ENCODE measurements at regions not wholly inside any gene's neighbourhood (a gene's known extent, or its start where the extent isn't known, plus 50 kb on each side); places are given as distances from the start of the nearest gene placed in this dataset.
A peak's percentile ranks its signal among the peaks of the same experiment; 100 is the strongest.

- H3K27ac Mint-ChIP-seq (ENCODE audit: unreplicated experiment): no peak overlapping the region
- H3K9me3 Mint-ChIP-seq (ENCODE audit: unreplicated experiment): no peaks in the 10 kb centered on the region
- Histone ChIP-seq H3K36me3 (ENCODE audit: control insufficient read depth, insufficient read depth, low read length) (no peaks in the 10 kb centered on the region), H3K4me1 (no peaks in the 10 kb centered on the region), H3K9me3 (no peaks in the 10 kb centered on the region), H3K4me3 (ENCODE audit: low read depth, low read length) (no peak overlapping the region), H3K27me3 (replicated peaks; ENCODE audit: control insufficient read depth, insufficient read depth, low read length) (no peaks in the 10 kb centered on the region)
- DNase-seq: no peak
- no TSS peak for BruUV-seq (replicated peaks)
- intact Hi-C loops (cut with micrococcal nuclease; ENCODE audit: unreplicated experiment): no loop called here
- H3K4me1 Mint-ChIP-seq (ENCODE audit: low read depth, unreplicated experiment): no peaks in the 10 kb centered on the region
- CTCF ChIA-PET: no interaction called here
- no peaks in the 10 kb centered on the region for H3K27me3 Mint-ChIP-seq (ENCODE audit: insufficient read depth, unreplicated experiment)
- H3K4me3 Mint-ChIP-seq (ENCODE audit: unreplicated experiment): peak overlapping the region; percentile 50
- no peaks in the 10 kb centered on the region for H3K36me3 Mint-ChIP-seq (ENCODE audit: insufficient read depth, unreplicated experiment)
- POLR2A ChIA-PET: no interaction called here
- TF ChIP-seq CTCF (IDR thresholded peaks at IDR 0.05; ENCODE audit: insufficient read depth in 1 of 2, low read depth in 1 of 2, low read length in 1 of 2, severe bottlenecking in 1 of 2, unreplicated experiment in 1 of 2): no peak
Measured at GRCh38 chr4:181475781-181476507, 767.3 kb upstream of the TENM3 start.

- BruUV-seq (replicated peaks): no TSS peak
- no peaks in the 10 kb centered on the region for H3K27me3 Mint-ChIP-seq (ENCODE audit: insufficient read depth, unreplicated experiment)
- no peak overlapping the region for H3K27ac Mint-ChIP-seq (ENCODE audit: unreplicated experiment)
- no peaks in the 10 kb centered on the region for H3K4me1 Mint-ChIP-seq (ENCODE audit: low read depth, unreplicated experiment)
- H3K9me3 Mint-ChIP-seq (ENCODE audit: unreplicated experiment): no peaks in the 10 kb centered on the region
- no peaks in the 10 kb centered on the region for H3K36me3 ChIP-seq (ENCODE audit: control insufficient read depth, insufficient read depth, low read length)
- H3K27me3 ChIP-seq (replicated peaks; ENCODE audit: control insufficient read depth, insufficient read depth, low read length): no peaks in the 10 kb centered on the region
- no peak for DNase-seq
- H3K4me1 ChIP-seq: no peaks in the 10 kb centered on the region
- intact Hi-C loops (cut with micrococcal nuclease; ENCODE audit: unreplicated experiment): no loop called here
- ChIA-PET CTCF (no interaction called here), POLR2A (no interaction called here)
- H3K4me3 Mint-ChIP-seq (ENCODE audit: unreplicated experiment): no peak overlapping the region
- no peaks in the 10 kb centered on the region for H3K9me3 ChIP-seq
- no peaks in the 10 kb centered on the region for H3K36me3 Mint-ChIP-seq (ENCODE audit: insufficient read depth, unreplicated experiment)
- H3K4me3 ChIP-seq (ENCODE audit: low read depth, low read length): no peak overlapping the region
- no peak for TF ChIP-seq CTCF (IDR thresholded peaks at IDR 0.05; ENCODE audit: insufficient read depth in 1 of 2, low read depth in 1 of 2, low read length in 1 of 2, severe bottlenecking in 1 of 2, unreplicated experiment in 1 of 2)
Measured at GRCh38 chr4:181476508-181476890, 766.7 kb upstream of the TENM3 start.

GRCh38 chr4:181477591-181477990 is 765.6 kb upstream of the TENM3 start:
- no peak for TF ChIP-seq CTCF (IDR thresholded peaks at IDR 0.05; ENCODE audit: insufficient read depth in 1 of 2, low read depth in 1 of 2, low read length in 1 of 2, severe bottlenecking in 1 of 2, unreplicated experiment in 1 of 2)

More at GRCh38 chr4:181477591-181477990, 765.6 kb upstream of the TENM3 start:
- Histone ChIP-seq H3K9me3 (no peaks in the 10 kb centered on the region), H3K27me3 (replicated peaks; ENCODE audit: control insufficient read depth, insufficient read depth, low read length) (no peaks in the 10 kb centered on the region), H3K4me1 (no peaks in the 10 kb centered on the region), H3K4me3 (ENCODE audit: low read depth, low read length) (no peak overlapping the region), H3K36me3 (ENCODE audit: control insufficient read depth, insufficient read depth, low read length) (no peaks in the 10 kb centered on the region)
- Mint-ChIP-seq H3K4me1 (ENCODE audit: low read depth, unreplicated experiment) (no peaks in the 10 kb centered on the region), H3K9me3 (ENCODE audit: unreplicated experiment) (no peaks in the 10 kb centered on the region), H3K4me3 (ENCODE audit: unreplicated experiment) (no peak overlapping the region), H3K27ac (ENCODE audit: unreplicated experiment) (no peak overlapping the region), H3K27me3 (ENCODE audit: insufficient read depth, unreplicated experiment) (no peaks in the 10 kb centered on the region), H3K36me3 (ENCODE audit: insufficient read depth, unreplicated experiment) (no peaks in the 10 kb centered on the region)
- no peak for DNase-seq
- intact Hi-C loops (cut with micrococcal nuclease; ENCODE audit: unreplicated experiment): no loop called here
- no TSS peak for BruUV-seq (replicated peaks)
- ChIA-PET POLR2A (no interaction called here), CTCF (no interaction called here)

All from Caco-2 (cell line).